ENCODE measurements at regions not wholly inside any gene's neighbourhood (a gene's known extent, or its start where the extent isn't known, plus 50 kb on each side); places are given as distances from the start of the nearest gene placed in this dataset.
"Not testable (repeated sequence)": the region's sequence is repeated elsewhere in the genome, so short reads cannot be mapped to it uniquely, and the experiment has no call there.

DNA sequence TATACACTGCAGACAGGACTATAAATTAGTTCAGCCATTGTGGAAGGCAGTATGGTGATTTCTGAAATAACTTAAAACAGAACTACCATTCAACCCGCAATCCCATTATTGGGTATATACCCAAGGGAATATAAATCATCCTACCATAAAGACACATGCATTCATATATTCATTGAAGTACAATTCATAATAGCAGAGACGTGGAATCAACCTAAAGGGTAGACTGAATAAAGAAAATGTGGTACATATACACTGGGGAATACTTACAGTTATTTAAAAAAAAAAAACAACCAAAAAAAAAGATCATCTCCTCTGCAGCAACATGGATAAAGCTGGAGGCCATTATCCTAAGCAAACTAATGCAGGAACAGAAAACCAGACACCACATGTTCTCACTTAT, 473.9 kb downstream of the TRHDE start:
- Histone ChIP-seq H3K36me3 (no peaks in the 10 kb centered on the region), H3K4me1 (no peaks in the 10 kb centered on the region), H3K9me3 (peaks cover 4% of the 10 kb centered on the region), H3K27ac (no peak overlapping the region), H3K27me3 (no peaks in the 10 kb centered on the region), H3K4me3 (no peak overlapping the region)
- WGBS: 42% methylated on average over 2 of the region's 2 CpGs
- DNase-seq (ENCODE audit: low spot score in 2 of 2): no peak
- TF ChIP-seq, protein P1, sequence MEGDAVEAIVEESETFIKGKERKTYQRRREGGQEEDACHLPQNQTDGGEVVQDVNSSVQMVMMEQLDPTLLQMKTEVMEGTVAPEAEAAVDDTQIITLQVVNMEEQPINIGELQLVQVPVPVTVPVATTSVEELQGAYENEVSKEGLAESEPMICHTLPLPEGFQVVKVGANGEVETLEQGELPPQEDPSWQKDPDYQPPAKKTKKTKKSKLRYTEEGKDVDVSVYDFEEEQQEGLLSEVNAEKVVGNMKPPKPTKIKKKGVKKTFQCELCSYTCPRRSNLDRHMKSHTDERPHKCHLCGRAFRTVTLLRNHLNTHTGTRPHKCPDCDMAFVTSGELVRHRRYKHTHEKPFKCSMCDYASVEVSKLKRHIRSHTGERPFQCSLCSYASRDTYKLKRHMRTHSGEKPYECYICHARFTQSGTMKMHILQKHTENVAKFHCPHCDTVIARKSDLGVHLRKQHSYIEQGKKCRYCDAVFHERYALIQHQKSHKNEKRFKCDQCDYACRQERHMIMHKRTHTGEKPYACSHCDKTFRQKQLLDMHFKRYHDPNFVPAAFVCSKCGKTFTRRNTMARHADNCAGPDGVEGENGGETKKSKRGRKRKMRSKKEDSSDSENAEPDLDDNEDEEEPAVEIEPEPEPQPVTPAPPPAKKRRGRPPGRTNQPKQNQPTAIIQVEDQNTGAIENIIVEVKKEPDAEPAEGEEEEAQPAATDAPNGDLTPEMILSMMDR (IDR thresholded peaks at IDR 0.05): no peak
- TF ChIP-seq POLR2AphosphoS5 (IDR thresholded peaks at IDR 0.05): no peak
- TF ChIP-seq EP300 (IDR thresholded peaks at IDR 0.05): no peak
- no peak for TF ChIP-seq POLR2A (IDR thresholded peaks at IDR 0.05)

DNA sequence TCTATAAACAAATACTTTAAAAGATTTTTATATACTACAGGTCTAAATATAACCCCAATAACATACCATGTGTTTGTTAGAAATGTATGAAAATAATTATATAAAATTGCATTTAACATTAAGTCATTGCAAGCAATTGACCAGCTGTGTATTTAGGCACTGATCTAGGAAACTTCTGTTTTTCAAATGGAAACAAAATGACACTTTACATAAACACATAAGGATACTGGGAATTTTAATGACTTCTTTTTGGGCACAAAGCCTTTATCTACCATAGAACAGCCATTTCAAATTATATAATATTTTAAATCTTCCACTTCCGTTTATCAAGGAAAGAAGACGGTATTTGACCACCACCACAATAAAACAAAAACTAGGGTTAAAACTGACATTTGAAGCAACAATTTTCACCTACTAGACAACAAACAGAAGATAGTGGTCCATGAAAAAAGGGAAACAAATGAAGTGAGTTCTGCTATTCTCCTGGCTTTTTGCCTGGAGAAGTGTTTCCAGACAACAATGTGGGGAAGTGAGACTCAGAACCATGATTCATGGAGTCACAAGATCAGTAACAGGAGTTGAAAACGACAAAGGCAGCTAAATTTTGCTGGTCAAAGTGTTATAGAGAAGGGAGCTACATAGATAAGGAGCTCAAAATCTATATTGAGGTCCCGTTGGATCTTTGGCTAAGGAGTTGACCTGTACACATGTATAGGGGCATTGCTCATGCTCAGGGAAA, 475.1 kb downstream of the TRHDE start:
- TF ChIP-seq EP300 (IDR thresholded peaks at IDR 0.05) (no peak), POLR2AphosphoS5 (IDR thresholded peaks at IDR 0.05) (no peak), POLR2A (IDR thresholded peaks at IDR 0.05) (no peak)
- TF ChIP-seq, protein P1 (IDR thresholded peaks at IDR 0.05): no peak
- Histone ChIP-seq H3K4me3 (no peak overlapping the region), H3K9me3 (peaks cover 4% of the 10 kb centered on the region), H3K36me3 (no peaks in the 10 kb centered on the region), H3K27ac (no peak overlapping the region), H3K27me3 (no peaks in the 10 kb centered on the region), H3K4me1 (no peaks in the 10 kb centered on the region)
- no peak for DNase-seq (ENCODE audit: low spot score in 2 of 2)
- 53% methylated on average over 4 of the region's 4 CpGs for WGBS

DNA sequence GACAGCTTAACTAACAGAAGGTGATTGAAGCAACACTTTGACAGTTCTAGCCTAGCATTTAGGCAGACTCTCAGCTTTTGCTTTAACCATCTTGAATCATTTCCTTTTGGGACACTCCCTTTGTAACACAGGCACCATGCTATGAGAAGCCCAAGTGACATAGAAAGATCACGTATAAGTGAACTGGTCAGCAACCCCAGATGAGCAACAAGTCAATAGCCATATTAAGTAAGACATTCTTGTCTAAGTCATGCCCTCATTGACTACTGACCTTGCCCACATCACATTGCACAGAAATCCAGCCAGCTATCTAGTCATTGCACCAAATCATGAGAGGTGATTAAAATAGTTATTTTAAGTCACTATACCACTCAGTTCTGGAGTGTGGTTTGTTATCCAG, 476.8 kb downstream of the TRHDE start:
- TF ChIP-seq EP300 (IDR thresholded peaks at IDR 0.05) (no peak), POLR2AphosphoS5 (IDR thresholded peaks at IDR 0.05) (no peak), POLR2A (IDR thresholded peaks at IDR 0.05) (no peak)
- TF ChIP-seq, protein P1 (IDR thresholded peaks at IDR 0.05): no peak
- Histone ChIP-seq H3K27me3 (no peaks in the 10 kb centered on the region), H3K27ac (no peak overlapping the region), H3K4me3 (no peak overlapping the region), H3K4me1 (no peaks in the 10 kb centered on the region), H3K9me3 (peaks cover 1% of the 10 kb centered on the region), H3K36me3 (no peaks in the 10 kb centered on the region)
- WGBS: 72% methylated on average over 1 of the region's 1 CpG
- DNase-seq (ENCODE audit: low spot score in 2 of 2): no peak

DNA sequence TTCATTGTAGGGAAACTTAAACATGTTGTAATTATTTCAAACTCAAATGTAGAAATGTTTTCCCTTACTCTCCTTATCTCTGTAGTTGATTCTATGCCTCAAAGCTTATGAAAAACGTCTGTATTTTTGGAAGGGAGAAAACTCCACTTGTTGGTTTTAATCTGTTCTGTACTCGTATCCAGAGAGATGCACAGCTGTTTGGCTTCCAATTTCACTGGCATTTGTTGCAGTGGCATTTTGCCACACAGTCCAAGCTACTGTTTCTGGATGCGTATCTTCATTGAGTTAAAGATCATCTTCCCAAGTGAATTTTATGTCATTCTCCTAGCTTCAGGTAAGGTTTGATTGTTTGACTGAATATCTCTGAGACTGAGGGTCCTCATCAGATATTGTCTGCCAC, 481.4 kb downstream of the TRHDE start:
- H3K36me3 ChIP-seq: no peaks in the 10 kb centered on the region
- 61% methylated on average over 3 of the region's 3 CpGs for WGBS
- no peak for DNase-seq (ENCODE audit: low spot score in 2 of 2)
- H3K9me3 ChIP-seq: no peaks in the 10 kb centered on the region
- H3K27ac ChIP-seq: no peak overlapping the region
- no peaks in the 10 kb centered on the region for H3K4me1 ChIP-seq
- H3K27me3 ChIP-seq: no peaks in the 10 kb centered on the region
- H3K4me3 ChIP-seq: no peak overlapping the region
- TF ChIP-seq POLR2A (IDR thresholded peaks at IDR 0.05) (no peak), POLR2AphosphoS5 (IDR thresholded peaks at IDR 0.05) (no peak), EP300 (IDR thresholded peaks at IDR 0.05) (no peak)
- TF ChIP-seq, protein P1 (IDR thresholded peaks at IDR 0.05): no peak

DNA sequence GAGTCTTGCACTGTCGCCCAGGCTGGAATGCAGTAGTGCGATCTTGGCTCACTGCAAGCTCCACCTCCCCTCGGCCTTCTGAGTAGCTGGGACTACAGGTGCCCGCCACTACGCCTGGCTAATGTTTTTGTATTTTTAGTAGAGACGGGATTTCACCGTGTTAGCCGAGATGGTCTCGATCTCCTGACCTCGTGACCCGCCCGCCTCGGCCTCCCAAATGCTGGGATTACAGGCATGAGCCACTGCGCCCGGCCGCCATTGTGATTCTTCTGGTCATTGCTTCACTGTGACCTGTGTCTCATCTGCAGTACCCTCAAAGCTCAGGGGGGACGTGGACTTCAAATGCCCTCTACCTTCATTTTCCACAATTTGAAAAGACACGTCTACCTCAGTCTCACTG, 481.9 kb downstream of the TRHDE start:
- not testable (repeated sequence) for H3K27ac ChIP-seq; H3K4me3 ChIP-seq; H3K27me3 ChIP-seq; H3K9me3 ChIP-seq; DNase-seq (ENCODE audit: low spot score in 2 of 2); H3K4me1 ChIP-seq; H3K36me3 ChIP-seq
- WGBS: 89% methylated on average over 18 of the region's 18 CpGs

DNA sequence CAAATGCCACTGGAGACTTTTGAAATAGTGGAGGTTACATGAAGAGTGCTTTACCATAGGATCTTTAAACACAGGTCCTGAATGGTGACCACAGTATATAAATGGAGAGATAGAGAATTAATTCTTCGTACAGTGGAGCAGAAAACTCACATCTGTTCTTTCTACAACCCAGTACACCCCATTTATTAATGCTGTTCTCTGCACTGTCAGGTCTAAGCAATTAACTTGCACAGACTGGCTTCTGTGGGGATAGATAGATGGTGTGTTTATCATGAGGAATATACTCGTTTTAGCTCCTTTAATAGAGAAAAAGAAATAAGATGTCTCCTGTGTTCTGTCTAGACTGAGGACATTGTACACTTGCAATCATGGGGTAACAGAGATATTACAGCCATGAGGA, 494.3 kb downstream of the TRHDE start:
- 54% methylated on average over 2 of the region's 2 CpGs for WGBS
- no peak overlapping the region for H3K27ac ChIP-seq
- H3K36me3 ChIP-seq: no peaks in the 10 kb centered on the region
- TF ChIP-seq POLR2A (IDR thresholded peaks at IDR 0.05) (no peak), POLR2AphosphoS5 (IDR thresholded peaks at IDR 0.05) (no peak), EP300 (IDR thresholded peaks at IDR 0.05) (no peak)
- TF ChIP-seq, protein P1 (IDR thresholded peaks at IDR 0.05): no peak
- H3K4me3 ChIP-seq: no peak overlapping the region
- H3K4me1 ChIP-seq: no peaks in the 10 kb centered on the region
- no peaks in the 10 kb centered on the region for H3K27me3 ChIP-seq
- H3K9me3 ChIP-seq: no peaks in the 10 kb centered on the region
- no peak for DNase-seq (ENCODE audit: low spot score in 2 of 2)

All from suprapubic skin (tissue), 4 donors.